ENCODE measurements at regions not wholly inside any gene's neighbourhood (a gene's known extent, or its start where the extent isn't known, plus 50 kb on each side); places are given as distances from the start of the nearest gene placed in this dataset.

GRCh38 chrX:113726466-113726865, 857.4 kb upstream of the HTR2C start:
- DNase-seq: no peak

- no peak for DNase-seq
Observed at GRCh38 chrX:113726009-113726408, 857.9 kb upstream of the HTR2C start.

DNA sequence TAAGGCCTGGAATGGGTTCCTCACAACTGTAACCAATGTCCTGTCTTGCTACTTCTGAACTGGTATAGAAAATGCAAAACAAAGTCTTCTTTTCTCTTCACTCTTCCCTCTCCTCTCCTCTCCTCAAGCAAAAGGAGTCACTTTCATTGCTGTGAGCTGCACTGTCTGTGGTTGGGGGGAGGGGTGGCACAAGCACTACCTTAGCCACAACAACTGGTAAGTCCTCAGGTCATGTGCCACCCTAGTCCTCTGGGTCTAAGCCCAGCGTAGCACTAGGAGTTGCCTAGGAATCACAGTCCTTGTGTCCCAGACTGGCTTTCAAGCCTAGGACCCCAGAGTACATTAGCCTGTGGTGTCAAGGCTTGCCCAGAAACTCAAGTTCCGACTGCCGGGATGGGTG, 859.3 kb upstream of the AMOT start:
- DNase-seq: no peak

DNA sequence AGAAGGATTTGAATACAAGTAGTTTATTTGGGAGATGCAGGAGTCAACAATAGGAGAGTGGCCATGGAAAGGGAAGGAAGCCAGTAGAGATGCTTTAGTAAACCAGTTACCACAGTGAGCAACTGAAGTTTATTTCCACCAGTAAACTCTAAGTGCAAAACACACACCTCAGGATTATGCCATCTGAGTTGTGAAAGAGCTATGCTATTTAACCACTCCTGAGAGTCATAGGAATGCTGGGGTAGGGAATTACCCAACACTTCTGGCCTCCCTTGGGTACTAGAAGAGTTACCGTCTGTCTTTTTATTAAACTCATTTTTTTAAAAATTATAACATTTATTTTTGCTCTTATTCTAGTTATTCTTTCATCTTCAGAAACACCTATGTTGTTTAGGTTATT, 834.6 kb upstream of the AMOT start:
- DNase-seq: no peak

GRCh38 chrX:113651306-113651705, 810.7 kb upstream of the AMOT start:
- DNase-seq: no peak

GRCh38 chrX:113644426-113644825, 803.8 kb upstream of the AMOT start:
- no peak for DNase-seq

DNA sequence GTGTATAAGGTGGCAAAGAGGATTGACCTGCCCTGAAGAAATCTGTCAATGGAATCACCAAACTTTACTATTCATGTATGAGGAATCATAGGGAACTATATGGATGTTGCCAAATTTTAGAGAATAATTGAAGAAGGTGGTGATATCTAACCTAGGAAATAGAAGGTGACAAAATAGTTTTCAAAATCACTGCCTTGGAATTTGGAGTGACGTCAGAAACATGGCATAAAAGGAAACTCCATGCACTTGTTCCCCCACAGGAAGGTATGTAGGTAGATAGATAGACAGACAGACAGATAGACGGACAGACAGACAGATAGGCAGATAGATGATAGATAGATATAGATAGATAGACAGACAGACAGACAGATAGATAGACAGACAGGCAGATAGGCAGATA, 793.9 kb upstream of the AMOT start:
- DNase-seq: no peak

- DNase-seq: no peak
Observed at GRCh38 chrX:113629326-113629725, 788.7 kb upstream of the AMOT start.

DNA sequence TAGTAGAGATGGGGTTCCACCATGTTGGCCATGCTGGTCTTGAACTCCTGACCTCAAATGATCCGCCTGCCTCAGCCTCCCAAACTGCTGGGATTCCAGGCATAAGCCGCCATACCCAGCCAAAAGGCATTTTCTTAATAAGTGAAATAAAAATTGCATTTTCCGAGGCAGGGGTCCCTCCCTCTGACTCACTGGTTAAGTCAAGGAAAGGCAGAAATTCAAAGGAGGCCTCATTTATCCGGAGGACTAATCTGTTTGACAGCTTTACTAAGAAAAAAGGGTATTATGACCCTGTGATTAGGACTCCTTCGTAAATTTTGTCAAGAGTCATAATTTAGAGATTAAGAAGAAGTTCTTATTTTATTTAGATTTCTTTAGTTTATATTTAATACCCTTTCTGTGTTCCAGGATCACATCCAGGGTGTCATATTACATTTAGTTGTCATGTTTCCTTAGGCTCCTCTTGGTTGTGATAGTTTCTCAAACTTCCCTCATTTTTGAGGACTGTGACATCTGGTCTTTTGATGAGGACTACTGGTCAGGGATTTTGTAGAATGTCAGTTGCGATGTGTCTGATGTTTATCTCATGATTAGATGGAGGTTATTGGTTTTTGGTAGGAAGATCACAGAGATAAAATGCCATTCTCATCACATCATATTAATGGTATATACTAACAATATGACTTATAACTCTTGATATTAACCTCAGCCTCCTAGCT, 753.7 kb upstream of the AMOT start:
- no peak for DNase-seq

GRCh38 chrX:113586281-113586898, 745.8 kb upstream of the AMOT start:
- no peak for DNase-seq

DNA sequence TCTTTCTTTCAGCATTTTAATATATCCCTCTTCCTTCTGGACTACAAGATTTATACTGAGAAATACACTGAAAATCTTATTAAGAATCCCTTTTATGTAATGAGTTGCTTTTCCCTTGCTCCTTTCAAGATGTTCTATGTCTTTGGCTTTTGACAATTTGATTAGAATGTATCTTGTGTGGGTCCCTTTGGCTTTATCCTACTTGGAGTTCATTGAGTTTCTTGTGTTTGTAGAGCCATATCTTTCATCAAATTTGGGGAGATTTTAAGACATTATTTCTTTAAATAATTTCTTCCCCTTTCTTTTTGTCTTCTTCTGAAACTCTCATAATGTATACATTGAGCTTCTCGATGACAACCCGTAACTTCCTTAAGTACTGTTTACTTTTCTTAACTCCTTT, 739.9 kb upstream of the AMOT start:
- DNase-seq: no peak

GRCh38 chrX:113558576-113558975, 717.9 kb upstream of the AMOT start:
- no peak for DNase-seq

DNA sequence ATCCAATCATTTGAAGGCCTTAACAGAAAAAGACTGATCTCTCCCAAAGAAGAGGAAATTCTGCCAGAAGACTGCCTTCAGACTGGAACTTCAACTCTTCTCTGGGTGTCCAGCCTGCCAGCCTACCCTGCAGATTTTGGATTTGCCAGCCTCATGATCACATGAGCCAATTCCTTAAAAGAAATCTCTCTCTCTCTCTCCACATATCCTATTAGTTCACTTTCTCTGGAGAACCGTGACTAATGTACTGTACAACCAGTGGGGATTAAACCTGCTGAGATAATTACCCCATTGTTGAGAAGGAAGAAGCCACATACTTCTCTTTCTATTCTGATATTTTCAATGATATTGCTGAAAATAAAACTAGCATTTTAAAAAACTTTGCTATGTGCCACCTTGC, 711.3 kb upstream of the AMOT start:
- no peak for DNase-seq

DNA sequence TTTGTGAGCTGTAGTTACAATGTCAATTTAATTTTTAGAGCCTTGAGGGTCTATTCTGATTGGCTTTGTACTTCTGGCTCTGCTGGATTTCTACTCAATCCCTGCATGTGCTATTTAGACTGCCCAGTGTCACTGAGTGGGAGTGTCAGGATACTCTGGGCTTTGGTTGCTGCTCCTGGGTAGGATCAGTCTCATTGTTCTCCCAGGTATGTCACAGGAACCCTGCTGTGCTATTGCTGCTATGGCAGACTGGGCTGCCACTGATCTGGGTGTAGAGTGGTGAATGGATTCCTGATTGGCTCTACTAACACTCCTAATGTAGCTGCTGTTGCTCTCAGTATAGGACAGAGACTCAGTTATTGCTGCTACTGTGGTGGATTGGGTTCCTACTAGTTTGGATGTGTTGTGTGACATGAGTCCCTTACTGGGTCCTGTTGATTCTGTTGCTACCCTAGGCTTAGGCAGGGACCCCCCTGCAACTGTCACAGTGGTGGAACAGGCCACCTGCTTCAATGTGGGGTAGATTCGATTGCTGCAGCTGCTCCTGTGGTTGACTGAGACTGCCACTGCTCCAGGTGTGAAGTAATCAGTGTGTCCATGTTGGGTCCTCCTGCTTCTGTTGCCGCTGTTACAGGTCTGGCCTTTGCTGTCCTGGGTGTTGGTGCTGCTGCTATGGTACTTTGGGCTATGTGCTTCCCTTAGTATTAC, 707.8 kb upstream of the AMOT start:
- no peak for DNase-seq

GRCh38 chrX:113545040-113545439, 704.4 kb upstream of the AMOT start:
- no peak for DNase-seq

DNA sequence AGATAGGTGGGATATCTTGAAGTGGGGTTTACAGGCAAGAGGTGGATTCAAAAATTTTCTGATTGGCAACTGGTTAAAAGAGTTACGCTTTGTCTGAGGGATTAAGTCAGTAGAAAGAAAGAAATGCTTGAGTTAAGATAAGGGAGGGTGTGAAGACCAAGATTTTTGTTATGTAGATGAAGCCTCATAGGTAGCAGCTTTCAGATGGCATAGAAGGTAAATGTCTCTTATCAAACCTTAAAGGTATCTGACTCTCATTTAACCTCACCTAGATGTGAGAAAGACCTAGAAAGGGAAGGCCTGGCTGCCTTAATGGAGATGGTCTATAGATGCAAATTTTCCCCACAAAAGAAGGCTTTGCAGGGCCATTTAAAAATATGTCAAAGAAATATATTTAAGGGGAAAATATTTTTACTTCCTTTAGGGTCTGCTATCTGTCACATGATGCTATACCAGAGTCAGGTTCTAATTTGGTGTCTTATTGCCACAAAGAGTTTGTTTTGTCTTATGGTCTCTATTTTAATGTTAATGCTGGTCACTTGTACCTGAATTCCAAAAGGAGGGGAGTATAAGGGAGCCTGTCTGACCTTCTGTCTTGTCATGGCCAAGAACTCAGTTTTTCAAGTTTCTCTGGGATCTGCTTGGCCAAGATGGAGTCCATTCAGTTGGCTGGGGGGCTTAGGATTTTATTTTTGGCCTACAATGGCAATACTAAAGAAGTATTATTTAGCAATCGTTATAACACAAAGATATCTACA, 699.1 kb upstream of the AMOT start:
- DNase-seq: no peak

DNA sequence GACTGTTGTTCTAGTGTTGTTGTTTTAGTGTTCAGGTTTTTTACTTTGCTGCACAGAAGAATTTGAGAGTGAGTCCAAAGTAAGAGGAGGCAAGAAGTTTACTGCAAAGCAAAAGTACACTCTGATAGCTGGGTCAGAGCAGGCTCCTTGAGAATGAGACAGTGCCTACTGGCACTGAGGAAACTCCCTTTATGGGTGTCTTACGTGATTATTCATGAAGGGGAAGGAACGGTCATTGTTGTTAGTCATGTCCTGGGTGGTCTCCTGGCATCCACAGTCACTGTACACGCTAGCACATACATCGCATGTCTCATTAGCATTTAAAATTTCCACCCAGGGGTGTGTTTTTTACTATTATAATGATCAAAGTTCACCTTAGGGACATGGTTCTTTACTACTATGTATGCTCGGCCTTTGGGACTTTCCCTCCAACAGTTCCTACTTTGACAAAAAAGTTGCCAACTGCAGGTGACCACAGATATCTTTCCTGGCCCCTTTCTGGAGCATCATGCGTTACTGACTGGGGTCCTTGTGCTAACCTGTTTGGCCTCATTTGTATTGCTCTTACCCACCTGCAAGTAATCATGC, 688.9 kb upstream of the AMOT start:
- no peak for DNase-seq

DNA sequence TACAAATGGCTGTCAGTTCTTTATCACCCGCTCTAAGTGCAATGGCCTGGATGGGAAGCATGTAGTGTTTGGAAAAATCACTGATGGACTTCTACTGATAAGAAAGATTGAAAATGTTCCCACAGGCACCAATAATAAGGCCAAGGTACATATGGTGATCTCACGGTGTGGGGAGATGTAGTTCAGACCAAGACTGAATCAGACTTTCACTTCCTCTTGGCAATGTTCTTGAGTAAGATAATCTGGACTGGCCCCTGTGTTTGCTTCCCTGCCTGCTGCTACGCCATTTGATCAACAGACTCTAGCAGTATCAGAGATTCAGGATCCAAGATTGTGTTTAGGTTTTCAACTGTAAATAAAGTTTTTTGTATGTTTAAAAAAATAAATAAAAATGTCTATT, 682.2 kb upstream of the AMOT start:
- no peak for DNase-seq

- DNase-seq: no peak
Observed at GRCh38 chrX:113514906-113515305, 674.3 kb upstream of the AMOT start.

- no peak for DNase-seq
Observed at GRCh38 chrX:113512700-113513395, 672.2 kb upstream of the AMOT start.

GRCh38 chrX:113510586-113510985, 670.0 kb upstream of the AMOT start:
- DNase-seq: no peak

DNA sequence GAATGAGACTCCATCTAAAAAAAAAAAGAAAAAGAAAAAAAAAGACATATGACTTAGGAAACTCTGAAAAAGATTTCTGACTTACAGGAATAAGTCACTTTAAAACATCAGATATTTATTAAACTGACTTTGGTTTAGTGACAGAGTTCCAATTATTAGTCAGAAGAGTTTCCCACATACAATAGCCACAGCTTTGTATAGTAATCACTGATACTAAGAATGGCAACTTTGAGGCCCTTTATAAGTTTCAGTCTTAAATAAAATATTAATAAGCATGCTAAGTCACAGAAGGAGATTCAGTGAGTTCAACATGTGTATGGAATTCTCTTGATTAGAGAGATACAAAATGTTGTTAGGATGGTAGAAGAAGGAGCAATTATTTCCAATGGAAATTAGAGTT, 652.3 kb upstream of the AMOT start:
- DNase-seq: no peak
